IMR-90 (cell line): ENCODE measurements at regions not wholly inside any gene's neighbourhood (a gene's known extent, or its start where the extent isn't known, plus 50 kb on each side); places are given as distances from the start of the nearest gene placed in this dataset.

Experiments
- ATAC-seq: fragments of 200-7000 bp; cut with Tn5 transposase; 2 replicates; pipeline ENCODE4 v1.9.1; 2020; ENCODE audit warnings: low read depth, mild to moderate bottlenecking, moderate library complexity
- BruUV-seq: library from RNA; stranded (reverse); fragments of 400-500 nt; replicated peaks from 2 replicates; lab custom pipeline; 2021; lab: Mats Ljungman, UMichigan
- CTCF ChIA-PET: fragments of 300-600 bp; formaldehyde crosslinking; extraction: SDS; loops from one replicate; lab custom pipeline; 2021; ENCODE audit warnings: antibody characterized with exemption; lab: Yijun Ruan, JAX
- POLR2A ChIA-PET: fragments of 300-600 bp; sonication (Branson Sonifier 250); formaldehyde crosslinking; loops from one replicate; lab custom pipeline; 2022; ENCODE audit warnings: antibody characterized with exemption; ENCODE audit not compliant: unreplicated experiment; lab: Charles Lee
- DNase-seq: peaks from one replicate; pipeline ENCODE4 v3.0.0; 2013
- H2AFZ ChIP-seq: replicated peaks from 2 replicates; pipeline ENCODE3; 2013; ENCODE audit warnings: low read length, mild to moderate bottlenecking; ENCODE audit not compliant: poor library complexity
- H2AK5ac ChIP-seq: 2 replicates; pipeline ENCODE4 v1.6.1; 2013; ENCODE audit warnings: low read depth, low read length, inconsistent platforms
- H2AK9ac ChIP-seq: replicated peaks from 2 replicates; pipeline ENCODE3; 2013; ENCODE audit warnings: mild to moderate bottlenecking, low read depth, low read length, moderate library complexity; ENCODE audit not compliant: poor library complexity
- H2BK120ac ChIP-seq: 2 replicates; pipeline ENCODE4 v1.6.1; 2013; ENCODE audit warnings: low read depth, low read length, inconsistent platforms
- H2BK15ac ChIP-seq: 3 replicates; pipeline ENCODE4 v1.6.1; 2013; ENCODE audit warnings: low read depth, low read length, inconsistent platforms
- H2BK20ac ChIP-seq: 2 replicates; pipeline ENCODE4 v1.6.1; 2013; ENCODE audit warnings: low read depth, mild to moderate bottlenecking, inconsistent platforms, low read length, moderate library complexity
- H2BK5ac ChIP-seq: 2 replicates; pipeline ENCODE4 v1.6.1; 2013; ENCODE audit warnings: mild to moderate bottlenecking, low read depth, low read length, inconsistent platforms; ENCODE audit not compliant: poor library complexity, severe bottlenecking
- H3K14ac ChIP-seq: replicated peaks from 2 replicates; pipeline ENCODE4 v1.6.1; 2013; ENCODE audit warnings: low read depth, low read length, inconsistent platforms
- H3K18ac ChIP-seq: 2 replicates; pipeline ENCODE4 v1.6.1; 2013; ENCODE audit warnings: low read depth, low read length, control low read depth
- H3K23ac ChIP-seq: 2 replicates; pipeline ENCODE4 v1.6.1; 2013; ENCODE audit warnings: low read depth, low read length, inconsistent platforms
- H3K27ac ChIP-seq: 2 replicates; pipeline ENCODE4 v1.5.1; 2013; ENCODE audit warnings: mild to moderate bottlenecking, control low read depth, low read length; ENCODE audit not compliant: insufficient read depth
- H3K27me3 ChIP-seq: 2 replicates; pipeline ENCODE4 v1.6.1; 2013; ENCODE audit warnings: low read length; ENCODE audit not compliant: control insufficient read depth, insufficient read depth
- H3K36me3 ChIP-seq: 2 replicates; pipeline ENCODE4 v1.6.1; 2013; ENCODE audit warnings: low read length, mixed read lengths; ENCODE audit not compliant: control insufficient read depth, insufficient read depth
- H3K4ac ChIP-seq: 2 replicates; pipeline ENCODE4 v1.6.1; 2013; ENCODE audit warnings: low read depth, low read length, inconsistent platforms
- H3K4me1 ChIP-seq: 2 replicates; pipeline ENCODE4 v1.6.1; 2013; ENCODE audit warnings: low read length, mixed read lengths; ENCODE audit not compliant: control insufficient read depth, insufficient read depth
- H3K4me2 ChIP-seq: 2 replicates; pipeline ENCODE4 v1.6.1; 2013; ENCODE audit warnings: low read depth, mild to moderate bottlenecking, control low read depth, low read length, moderate library complexity
- H3K4me3 ChIP-seq: 2 replicates; pipeline ENCODE4 v1.5.1; 2013; ENCODE audit warnings: low read depth, mild to moderate bottlenecking, control low read depth, low read length, moderate library complexity; ENCODE audit not compliant: insufficient read depth
- H3K56ac ChIP-seq: 2 replicates; pipeline ENCODE4 v1.6.1; 2013; ENCODE audit warnings: low read length, inconsistent platforms; ENCODE audit not compliant: insufficient read depth; ENCODE audit errors: extremely low read depth
- H3K79me1 ChIP-seq, 2 experiments: 2 replicates each; pipeline ENCODE4 v1.6.1; 2013; ENCODE audit warnings: low read length in 2 of 2, inconsistent platforms in 1 of 2, low read depth in 1 of 2
- H3K9ac ChIP-seq: 2 replicates; pipeline ENCODE4 v1.6.1; 2013; ENCODE audit warnings: low read depth, low read length, control low read depth
- H3K9me1 ChIP-seq: 2 replicates; pipeline ENCODE4 v1.6.1; 2013; ENCODE audit warnings: low read length, inconsistent platforms; ENCODE audit not compliant: insufficient read depth
- H3K9me3 ChIP-seq: 2 replicates; pipeline ENCODE4 v1.6.1; 2013; ENCODE audit warnings: low read length; ENCODE audit not compliant: control insufficient read depth, insufficient read depth
- H4K20me1 ChIP-seq: 2 replicates; pipeline ENCODE4 v1.6.1; 2013; ENCODE audit warnings: low read length, inconsistent platforms; ENCODE audit not compliant: insufficient read depth
- H4K5ac ChIP-seq: 2 replicates; pipeline ENCODE4 v1.6.1; 2013; ENCODE audit warnings: mild to moderate bottlenecking, low read depth, low read length, control low read depth
- H4K8ac ChIP-seq, 2 experiments: 2 replicates each; pipeline ENCODE4 v1.6.1; 2013; ENCODE audit warnings: low read depth in 2 of 2, low read length in 2 of 2, control low read depth in 1 of 2, inconsistent platforms in 1 of 2
- H4K91ac ChIP-seq: 2 replicates; pipeline ENCODE4 v1.6.1; 2013; ENCODE audit warnings: low read depth, low read length, inconsistent platforms; ENCODE audit not compliant: insufficient read depth
- MXI1 ChIP-seq: IDR thresholded peaks from 2 replicates; pipeline ENCODE4 v1.6.1; 2012; ENCODE audit warnings: low read depth, mild to moderate bottlenecking, low read length, moderate library complexity, borderline replicate concordance
- WGBS, 2 experiments: methylation state at CpG; one replicate each; pipeline versions ENCODE4 v1.1.5 to v1.1.7; 2013; ENCODE audit warnings: missing lambda C conversion rate in 2 of 2; ENCODE audit not compliant: insufficient read length in 1 of 2; ENCODE audit errors: extremely low coverage in 2 of 2; 5-methylcytosine and 5-hydroxymethylcytosine counted together
- dilution Hi-C: fragments of 300-500 bp; cut with HindIII; formaldehyde crosslinking; loops from one replicate; pipeline ENCODE4 v1.14.3; 2018; ENCODE audit warnings: low sequenced_read_pairs; ENCODE audit not compliant: unreplicated experiment
- in situ Hi-C: fragments of 300-500 bp; cut with MboI; formaldehyde crosslinking; loops from 3 replicates; pipeline ENCODE4 v1.14.3; 2019; ENCODE audit warnings: low sequenced_read_pairs, inconsistent platforms, mixed read lengths
- intact Hi-C: fragments of 100-400 bp; cut with micrococcal nuclease; formaldehyde crosslinking; loops from 2 replicates; pipeline ENCODE4 v1.10.0; 2022

DNA sequence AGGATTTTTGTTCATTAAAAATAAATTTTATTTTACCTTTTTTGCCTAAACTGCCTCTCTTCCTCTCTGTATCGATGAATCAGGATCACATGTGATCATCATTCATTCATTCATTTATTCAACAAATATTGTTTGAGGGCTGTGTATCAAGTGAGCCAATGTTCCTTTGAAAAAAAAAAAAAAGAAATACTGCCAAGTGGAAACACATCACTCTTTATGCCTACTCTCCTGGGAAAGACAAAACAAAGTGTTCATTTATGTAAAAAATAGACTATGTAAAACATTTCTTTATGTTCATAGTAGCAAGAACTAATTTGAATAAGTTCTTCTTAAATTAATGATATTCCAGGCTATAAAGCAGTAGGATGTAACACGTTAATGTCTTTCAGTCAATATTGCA is 233.1 kb downstream of the POSTN start:
- H2BK20ac ChIP-seq: no peak overlapping the region
- no peak overlapping the region for H3K56ac ChIP-seq
- intact Hi-C loops (no loop called here), dilution Hi-C loops (no loop called here), in situ Hi-C loops (no loop called here)
- no peaks in the 10 kb centered on the region for H3K36me3 ChIP-seq
- no peaks in the 10 kb centered on the region for H3K9me1 ChIP-seq
- H2AK9ac ChIP-seq: no peak overlapping the region
- H3K23ac ChIP-seq: no peak overlapping the region
- no peak overlapping the region for H2AFZ ChIP-seq
- no peak overlapping the region for H2BK120ac ChIP-seq
- H3K4me1 ChIP-seq: peaks cover 1% of the 10 kb centered on the region; the same call in 1 of the 2 replicates
- ChIA-PET POLR2A (no interaction called here), CTCF (no interaction called here)
- H4K5ac ChIP-seq: no peak overlapping the region
- no peak overlapping the region for H2AK5ac ChIP-seq
- no peak overlapping the region for H3K18ac ChIP-seq
- ATAC-seq (no peak), DNase-seq (no peak)
- no peaks in the 10 kb centered on the region for H3K27me3 ChIP-seq
- no peak overlapping the region for H3K27ac ChIP-seq
- no peak overlapping the region for H3K4me2 ChIP-seq
- no peak overlapping the region for H4K91ac ChIP-seq
- no peaks in the 10 kb centered on the region for H3K79me1 ChIP-seq
- H3K14ac ChIP-seq: no peak overlapping the region
- H4K8ac ChIP-seq: no peak overlapping the region
- WGBS, 2 experiments: no CpG with 5 or more reads among the region's 2 CpGs
- H3K4ac ChIP-seq: no peak overlapping the region
- no peaks in the 10 kb centered on the region for H4K20me1 ChIP-seq
- H2BK5ac ChIP-seq: no peak overlapping the region
- BruUV-seq: no TSS peak
- TF ChIP-seq MXI1: no peak
- H3K9me3 ChIP-seq: no peaks in the 10 kb centered on the region
- no peak overlapping the region for H2BK15ac ChIP-seq
- H3K9ac ChIP-seq: no peak overlapping the region
- no peak overlapping the region for H3K4me3 ChIP-seq
